22Rv1 (cell line): ENCODE measurements at regions not wholly inside any gene's neighbourhood (a gene's known extent, or its start where the extent isn't known, plus 50 kb on each side); places are given as distances from the start of the nearest gene placed in this dataset.

Experiments used
- H3K27ac ChIP-seq: fragments of 450-650 bp; 2 replicates; pipeline ENCODE4 v1.5.1; 2017
- CTCF ChIP-seq: fragments of 450-650 bp; IDR thresholded peaks from 2 replicates; pipeline ENCODE4 v1.5.1; 2017; ENCODE audit warnings: mild to moderate bottlenecking
- ZFX ChIP-seq: fragments of 450-650 bp; IDR thresholded peaks from 2 replicates; pipeline ENCODE4 v1.6.1; 2017; ENCODE audit warnings: antibody characterized with exemption, borderline replicate concordance

- TF ChIP-seq ZFX = no peak
- no peak for TF ChIP-seq CTCF
- H3K27ac ChIP-seq = no peak overlapping the region
Observed at GRCh38 chr6:119447921-119448320, 98.4 kb upstream of the MAN1A1 start.

- no peak for TF ChIP-seq ZFX
- no peak for TF ChIP-seq CTCF
- no peak overlapping the region for H3K27ac ChIP-seq
Observed at GRCh38 chr6:119446609-119447008, 97.0 kb upstream of the MAN1A1 start.

GRCh38 chr6:119446115-119446554 is 96.6 kb upstream of the MAN1A1 start:
- TF ChIP-seq ZFX (no peak), CTCF (no peak)
- no peak overlapping the region for H3K27ac ChIP-seq

- TF ChIP-seq CTCF (no peak), ZFX (no peak)
Observed at GRCh38 chr6:119445666-119446065, 96.1 kb upstream of the MAN1A1 start.

GRCh38 chr6:119444642-119445557 is 95.3 kb upstream of the MAN1A1 start:
- TF ChIP-seq CTCF (no peak), ZFX (no peak)
- H3K27ac ChIP-seq = no peak overlapping the region

More at GRCh38 chr6:119445666-119446065, 96.1 kb upstream of the MAN1A1 start:
- H3K27ac ChIP-seq = no peak overlapping the region

DNA sequence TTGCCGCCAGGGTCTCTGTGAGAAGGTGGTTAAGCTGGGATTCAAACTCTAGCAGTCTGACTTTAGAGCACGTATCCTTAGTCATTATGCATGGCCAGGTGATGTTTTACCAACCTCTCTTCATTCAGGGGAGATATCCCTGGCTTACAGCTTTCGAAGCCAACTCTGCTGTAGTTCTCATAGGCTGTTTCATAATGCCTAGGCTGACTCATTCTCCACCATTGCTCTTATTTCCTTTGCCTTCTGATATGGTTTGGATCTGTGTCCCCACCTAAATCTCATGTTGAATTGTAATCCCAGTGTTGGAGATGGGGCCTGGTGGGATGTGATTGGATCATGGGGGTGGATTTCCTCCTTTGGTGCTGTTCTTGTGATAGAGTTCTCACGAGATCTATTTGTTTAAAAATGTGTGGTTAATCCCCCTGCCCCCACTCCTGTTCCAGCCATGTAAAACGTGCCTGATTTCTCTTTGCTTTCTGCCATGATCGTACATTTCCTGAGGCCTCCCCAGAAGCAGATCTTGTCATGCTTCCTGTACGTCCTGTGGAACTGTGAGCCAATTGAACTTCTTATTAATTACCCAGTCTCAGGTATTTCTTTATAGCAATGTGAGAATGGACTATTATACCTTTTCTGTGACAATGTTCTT is 94.6 kb upstream of the MAN1A1 start:
- TF ChIP-seq CTCF = no peak
- H3K27ac ChIP-seq = no peak overlapping the region

DNA sequence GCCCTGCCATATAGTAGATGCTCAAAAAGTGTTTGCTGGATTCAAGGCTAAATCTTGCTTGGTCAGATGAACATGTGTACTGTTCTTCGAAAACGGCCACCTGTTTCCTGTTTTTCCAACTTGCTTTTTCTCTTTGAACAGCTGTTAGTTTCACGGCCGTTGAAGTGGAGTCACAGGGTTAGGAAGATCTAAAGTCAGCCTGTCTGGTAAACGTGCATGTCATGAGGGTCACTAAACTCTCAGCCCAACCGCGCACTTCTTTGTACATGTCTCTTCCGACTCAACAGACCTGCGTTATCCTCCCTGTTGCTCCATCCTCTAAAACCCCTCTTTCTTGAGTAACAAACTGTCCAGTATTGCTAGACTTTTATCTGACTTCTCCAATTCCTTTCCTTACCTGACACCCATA is 93.2 kb upstream of the MAN1A1 start:
- H3K27ac ChIP-seq = no peak overlapping the region
- no peak for TF ChIP-seq ZFX
- no peak for TF ChIP-seq CTCF
